ENCODE measurements at regions not wholly inside any gene's neighbourhood (a gene's known extent, or its start where the extent isn't known, plus 50 kb on each side); places are given as distances from the start of the nearest gene placed in this dataset.

DNA sequence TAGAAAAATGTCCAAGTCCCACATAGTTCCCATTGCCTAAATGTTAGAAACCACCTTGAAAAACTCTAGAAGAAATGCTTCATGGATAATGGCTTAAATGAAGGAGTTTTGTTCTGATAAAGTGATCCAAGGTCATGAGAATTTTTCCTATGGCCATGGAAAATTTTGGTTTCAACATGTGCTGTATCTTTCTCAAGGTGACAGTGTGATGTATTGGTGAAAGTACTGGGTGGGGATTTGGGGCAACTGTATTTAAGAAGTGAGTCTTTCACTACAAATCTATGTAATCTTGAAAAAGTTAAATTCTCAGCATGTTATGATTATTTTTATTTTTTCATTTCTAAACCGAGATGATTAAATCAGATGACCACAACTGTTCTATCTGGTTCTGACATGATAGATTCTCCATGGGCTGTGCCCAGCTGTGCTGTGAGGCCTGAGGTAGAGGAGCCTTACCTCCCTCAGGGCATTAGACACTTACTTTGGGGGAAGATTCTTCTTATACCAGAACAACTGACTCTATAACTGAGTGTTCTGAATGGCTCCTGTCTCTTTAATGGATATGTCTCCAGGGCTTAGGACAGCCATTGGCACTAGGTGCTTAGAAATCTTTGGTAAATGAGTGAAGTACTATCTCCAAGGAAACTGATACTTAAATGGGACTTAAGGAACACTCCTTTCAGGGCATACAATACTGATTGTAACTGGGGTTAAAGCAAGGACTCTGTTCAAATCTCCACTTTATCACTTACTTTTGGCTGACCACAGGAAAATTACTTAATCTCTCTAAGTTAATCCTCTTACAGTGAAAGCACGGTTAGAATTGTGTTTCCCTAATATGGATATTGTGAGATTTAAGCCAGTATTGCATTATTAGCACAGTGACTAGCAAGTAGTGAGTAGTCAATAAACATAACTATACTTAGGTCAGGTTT is 397.4 kb upstream of the MEF2C start:
- H3K4me1 Mint-ChIP-seq = no peaks in the 10 kb centered on the region
- no peak for DNase-seq
- no peak overlapping the region for H3K4me3 Mint-ChIP-seq
- H3K27ac Mint-ChIP-seq = no peak overlapping the region
- H3K27me3 Mint-ChIP-seq = peaks cover 5% of the 10 kb centered on the region
- H3K36me3 Mint-ChIP-seq = no peaks in the 10 kb centered on the region
- no peaks in the 10 kb centered on the region for H3K9me3 Mint-ChIP-seq

- no peaks in the 10 kb centered on the region for H3K4me1 Mint-ChIP-seq
- H3K27me3 Mint-ChIP-seq = peaks cover 5% of the 10 kb centered on the region
- H3K9me3 Mint-ChIP-seq = no peaks in the 10 kb centered on the region
- no peak overlapping the region for H3K4me3 Mint-ChIP-seq
- H3K36me3 Mint-ChIP-seq = no peaks in the 10 kb centered on the region
- DNase-seq = no peak
- no peak overlapping the region for H3K27ac Mint-ChIP-seq
These were observed 396.5 kb upstream of the MEF2C start for GRCh38 chr5:89279391-89280036.

GRCh38 chr5:89277816-89278215 is 394.8 kb upstream of the MEF2C start:
- no peak for DNase-seq
- Mint-ChIP-seq H3K4me3 (no peak overlapping the region), H3K27me3 (peaks cover 5% of the 10 kb centered on the region), H3K9me3 (no peaks in the 10 kb centered on the region), H3K36me3 (no peaks in the 10 kb centered on the region), H3K27ac (no peak overlapping the region), H3K4me1 (no peaks in the 10 kb centered on the region)

GRCh38 chr5:89276566-89277305 is 393.8 kb upstream of the MEF2C start:
- H3K9me3 Mint-ChIP-seq = no peaks in the 10 kb centered on the region
- DNase-seq = no peak
- H3K4me1 Mint-ChIP-seq = no peaks in the 10 kb centered on the region
- peaks cover 5% of the 10 kb centered on the region for H3K27me3 Mint-ChIP-seq
- no peaks in the 10 kb centered on the region for H3K36me3 Mint-ChIP-seq
- no peak overlapping the region for H3K27ac Mint-ChIP-seq
- H3K4me3 Mint-ChIP-seq = no peak overlapping the region

DNA sequence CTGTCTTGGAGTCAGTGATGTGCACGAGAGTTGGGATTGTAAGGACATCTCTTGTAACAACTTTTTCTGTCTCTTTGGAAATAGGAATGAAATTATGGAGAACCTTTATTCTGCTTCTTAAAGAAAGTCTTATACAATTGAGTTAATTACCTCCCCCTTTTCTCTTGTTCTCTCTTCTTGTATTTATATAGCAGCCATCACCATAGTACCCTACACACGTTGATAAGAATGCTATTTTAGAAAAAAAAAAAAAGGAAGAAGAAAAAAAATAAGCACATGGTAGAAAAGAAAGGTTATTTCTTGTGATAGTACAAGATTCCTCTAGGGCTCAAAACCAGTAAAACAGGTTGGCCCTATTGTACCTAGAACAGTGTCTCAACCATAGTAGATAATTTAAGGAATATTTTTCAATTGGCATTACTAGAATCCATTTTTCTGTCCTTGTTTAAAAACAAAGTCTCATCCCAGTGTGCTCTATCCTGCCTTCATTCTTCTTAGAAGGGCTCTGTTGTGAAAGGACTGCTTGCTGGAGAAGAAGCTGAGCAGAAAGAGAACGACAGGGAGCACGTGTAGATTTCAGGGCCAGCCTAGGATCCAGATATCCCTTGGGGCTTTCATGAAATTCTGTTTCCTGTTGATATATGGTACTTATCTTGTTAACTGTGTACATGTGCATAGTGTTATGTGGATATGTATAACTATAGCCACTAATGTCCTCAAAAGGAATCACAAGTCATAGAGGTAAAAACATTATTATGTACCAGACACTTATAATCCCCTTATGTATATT is 392.3 kb upstream of the MEF2C start:
- no peak overlapping the region for H3K27ac Mint-ChIP-seq
- DNase-seq = no peak
- no peaks in the 10 kb centered on the region for H3K36me3 Mint-ChIP-seq
- H3K9me3 Mint-ChIP-seq = no peaks in the 10 kb centered on the region
- no peaks in the 10 kb centered on the region for H3K4me1 Mint-ChIP-seq
- H3K4me3 Mint-ChIP-seq = no peak overlapping the region
- peaks cover 5% of the 10 kb centered on the region for H3K27me3 Mint-ChIP-seq

DNA sequence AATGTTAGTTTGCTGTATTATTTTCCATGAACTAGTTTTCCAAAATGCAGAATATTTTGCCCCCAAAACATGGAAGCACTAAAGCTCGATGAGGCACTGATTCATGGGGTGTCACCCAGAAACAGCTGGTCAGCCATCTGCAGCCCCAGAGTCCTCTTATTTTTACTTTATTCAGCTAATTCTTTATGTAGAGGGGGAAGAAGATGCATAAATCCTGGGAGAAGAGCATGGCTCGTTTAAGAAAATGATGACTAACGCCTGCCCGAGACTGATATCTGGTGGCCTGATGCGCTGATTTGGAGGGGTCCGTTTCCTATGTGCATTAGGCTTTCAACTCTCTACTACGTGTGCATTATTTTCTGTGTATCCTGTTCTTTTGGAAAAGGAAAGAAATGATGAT is 390.3 kb upstream of the MEF2C start:
- H3K9me3 Mint-ChIP-seq = no peaks in the 10 kb centered on the region
- H3K27me3 Mint-ChIP-seq = peaks cover 5% of the 10 kb centered on the region
- no peak for DNase-seq
- H3K27ac Mint-ChIP-seq = no peak overlapping the region
- no peak overlapping the region for H3K4me3 Mint-ChIP-seq
- H3K4me1 Mint-ChIP-seq = no peaks in the 10 kb centered on the region
- no peaks in the 10 kb centered on the region for H3K36me3 Mint-ChIP-seq

DNA sequence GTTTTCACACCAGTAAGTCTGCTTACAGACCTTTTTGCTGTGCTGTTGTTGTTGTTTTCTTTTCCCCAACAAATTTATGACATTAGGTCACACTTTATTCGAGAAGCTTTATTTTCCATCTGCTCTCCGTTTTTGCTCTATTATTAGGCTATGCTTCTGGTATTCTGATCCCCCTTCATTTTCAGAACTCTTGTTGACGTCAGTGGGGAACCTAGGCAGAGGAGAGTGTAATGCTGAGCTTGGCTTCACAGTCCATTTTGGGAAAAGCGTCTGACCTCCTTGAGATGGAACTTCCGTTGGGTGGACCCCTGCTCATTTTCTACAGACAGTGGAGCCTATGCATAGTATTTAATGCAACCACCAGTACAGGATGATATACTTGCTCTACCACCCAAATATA is 387.9 kb upstream of the MEF2C start:
- H3K27me3 Mint-ChIP-seq = peaks cover 5% of the 10 kb centered on the region

DNA sequence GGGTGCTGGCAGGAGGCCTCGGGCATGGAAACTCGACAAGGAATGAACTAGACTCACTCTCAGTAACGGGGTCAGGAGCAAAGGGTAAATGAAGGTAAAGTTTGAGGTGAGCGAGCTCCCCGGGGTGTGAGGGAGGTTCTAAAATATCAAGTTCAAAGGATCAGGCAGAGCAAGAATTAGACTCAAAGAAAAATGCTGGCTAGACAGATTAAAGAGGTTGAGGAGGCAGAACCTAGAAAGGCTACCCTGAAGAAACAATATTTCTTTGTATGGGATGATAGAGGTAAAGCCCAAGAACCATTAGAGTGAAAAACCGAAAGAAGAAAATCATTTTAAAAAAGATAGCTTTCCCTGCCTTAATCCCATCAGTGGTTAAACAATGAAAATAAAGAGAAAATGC is 386.7 kb upstream of the MEF2C start:
- no peaks in the 10 kb centered on the region for H3K4me1 Mint-ChIP-seq
- H3K9me3 Mint-ChIP-seq = no peaks in the 10 kb centered on the region
- DNase-seq = no peak

More for the DNA sequence above, 387.9 kb upstream of the MEF2C start:
- Mint-ChIP-seq H3K9me3 (no peaks in the 10 kb centered on the region), H3K36me3 (no peaks in the 10 kb centered on the region), H3K4me1 (no peaks in the 10 kb centered on the region), H3K27ac (no peak overlapping the region), H3K4me3 (no peak overlapping the region)
- no peak for DNase-seq

DNA sequence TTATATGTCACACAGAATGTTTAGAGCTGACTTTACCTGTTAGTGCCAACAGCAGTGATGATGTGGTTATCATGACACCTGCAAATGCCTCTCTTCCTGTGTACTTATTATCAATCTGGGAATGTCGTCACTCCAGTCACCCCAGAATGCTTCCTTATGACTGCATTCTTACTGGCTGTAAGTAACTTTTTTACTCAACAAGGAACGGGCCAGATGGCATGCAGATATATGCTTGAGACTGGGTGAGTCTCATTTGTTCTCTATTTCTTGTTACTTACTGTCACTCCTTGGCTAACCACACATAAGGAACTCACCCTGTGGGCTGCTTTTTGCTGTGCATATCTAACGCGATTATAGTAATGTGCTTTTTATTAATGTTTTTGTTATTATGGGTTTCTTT is 385.5 kb upstream of the MEF2C start:
- H3K27me3 Mint-ChIP-seq = peaks cover 8% of the 10 kb centered on the region
- no peak for DNase-seq
- no peaks in the 10 kb centered on the region for H3K36me3 Mint-ChIP-seq
- no peak overlapping the region for H3K27ac Mint-ChIP-seq
- no peaks in the 10 kb centered on the region for H3K9me3 Mint-ChIP-seq
- no peak overlapping the region for H3K4me3 Mint-ChIP-seq
- no peaks in the 10 kb centered on the region for H3K4me1 Mint-ChIP-seq

More for the DNA sequence above, 386.7 kb upstream of the MEF2C start:
- Mint-ChIP-seq H3K36me3 (no peaks in the 10 kb centered on the region), H3K27me3 (peaks cover 5% of the 10 kb centered on the region), H3K4me3 (no peak overlapping the region), H3K27ac (no peak overlapping the region)

DNA sequence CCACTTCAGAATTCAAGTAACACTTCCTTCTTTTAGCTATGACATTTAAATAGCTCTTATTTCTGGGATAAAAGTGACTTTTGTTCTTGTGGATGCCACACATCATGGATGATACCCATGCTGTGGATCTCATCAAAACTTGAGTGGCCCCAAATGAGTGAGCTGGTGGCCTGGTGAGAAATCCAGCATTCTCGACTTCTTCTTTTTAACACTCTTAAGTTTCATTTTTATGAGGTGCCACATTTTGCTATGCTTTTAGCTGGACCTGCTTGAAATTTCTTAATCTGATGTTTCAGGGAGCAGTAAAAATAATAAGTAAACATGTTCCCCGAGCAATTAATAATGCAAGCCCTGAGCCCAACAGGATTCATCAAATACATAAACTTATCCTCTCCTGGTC is 384.8 kb upstream of the MEF2C start:
- H3K4me1 Mint-ChIP-seq = no peaks in the 10 kb centered on the region
- H3K27me3 Mint-ChIP-seq = peaks cover 8% of the 10 kb centered on the region
- H3K4me3 Mint-ChIP-seq = no peak overlapping the region

GRCh38 chr5:89265511-89266179 is 382.7 kb upstream of the MEF2C start:
- Mint-ChIP-seq H3K9me3 (no peaks in the 10 kb centered on the region), H3K4me3 (no peak overlapping the region), H3K27ac (no peak overlapping the region), H3K4me1 (no peaks in the 10 kb centered on the region), H3K27me3 (peaks cover 8% of the 10 kb centered on the region), H3K36me3 (no peaks in the 10 kb centered on the region)
- DNase-seq = no peak

More for the DNA sequence above, 384.8 kb upstream of the MEF2C start:
- no peak for DNase-seq
- Mint-ChIP-seq H3K27ac (no peak overlapping the region), H3K36me3 (no peaks in the 10 kb centered on the region), H3K9me3 (no peaks in the 10 kb centered on the region)

GRCh38 chr5:89263846-89264245 is 380.9 kb upstream of the MEF2C start:
- DNase-seq = no peak
- Mint-ChIP-seq H3K36me3 (no peaks in the 10 kb centered on the region), H3K27ac (no peak overlapping the region), H3K4me3 (no peak overlapping the region), H3K9me3 (no peaks in the 10 kb centered on the region), H3K4me1 (no peaks in the 10 kb centered on the region), H3K27me3 (peaks cover 3% of the 10 kb centered on the region)

- Mint-ChIP-seq H3K36me3 (no peaks in the 10 kb centered on the region), H3K27me3 (peaks cover 3% of the 10 kb centered on the region), H3K27ac (no peak overlapping the region), H3K4me3 (no peak overlapping the region), H3K9me3 (no peaks in the 10 kb centered on the region), H3K4me1 (no peaks in the 10 kb centered on the region)
- no peak for DNase-seq
These were observed 379.0 kb upstream of the MEF2C start for GRCh38 chr5:89262030-89262429.

DNA sequence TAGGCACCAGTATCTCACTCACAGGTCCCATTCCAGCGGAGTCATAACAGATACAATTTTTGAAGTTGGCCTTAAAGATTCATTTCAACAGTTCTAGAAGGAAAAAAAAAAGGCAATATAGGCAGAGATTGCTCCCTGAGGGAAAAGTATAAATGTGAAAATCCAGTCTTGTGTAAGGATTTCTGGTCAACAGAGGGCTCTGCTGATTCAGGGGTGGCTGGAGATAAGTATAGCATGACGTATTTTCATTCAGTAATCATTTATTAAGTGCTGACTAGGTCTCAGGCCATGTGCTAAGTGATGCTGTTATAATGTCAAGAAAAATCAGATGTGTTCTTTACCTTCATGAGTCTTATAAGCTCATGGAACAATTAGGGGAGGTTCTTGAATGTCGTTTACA is 377.3 kb upstream of the MEF2C start:
- no peak overlapping the region for H3K4me3 Mint-ChIP-seq
- H3K9me3 Mint-ChIP-seq = no peaks in the 10 kb centered on the region
- no peaks in the 10 kb centered on the region for H3K36me3 Mint-ChIP-seq
- no peak for DNase-seq
- H3K4me1 Mint-ChIP-seq = no peaks in the 10 kb centered on the region
- no peak overlapping the region for H3K27ac Mint-ChIP-seq
- peaks cover 3% of the 10 kb centered on the region for H3K27me3 Mint-ChIP-seq
